Activated T-helper 1 cell treated with anti-CD3 and anti-CD28 coated beads, Interleukin-12 subunit alpha, Interleukin-12 subunit beta, Interleukin-2, Interleukin-4 antibody, amounts not matched to agents 30 ng/mL and 10 ng/mL and 1 ng/mL, durations not matched to agents 14 hours and 24 hours and 36 hours (primary cell): ENCODE measurements at regions not wholly inside any gene's neighbourhood (a gene's known extent, or its start where the extent isn't known, plus 50 kb on each side); places are given as distances from the start of the nearest gene placed in this dataset.
A peak's percentile ranks its signal among the peaks of the same experiment; 100 is the strongest.

Experiments used
- DNase-seq: peaks from one replicate; pipeline ENCODE4 v3.0.0; 2021; ENCODE audit warnings: low spot score
- H3K27ac Mint-ChIP-seq: one replicate; pipeline ENCODE4 v1.8.0; 2021; ENCODE audit warnings: mild to moderate bottlenecking, mixed read lengths
- H3K27me3 Mint-ChIP-seq: one replicate; pipeline ENCODE4 v1.8.0; 2022; ENCODE audit warnings: mild to moderate bottlenecking, moderate library complexity, mixed read lengths; ENCODE audit not compliant: insufficient read depth
- H3K36me3 Mint-ChIP-seq: one replicate; pipeline ENCODE4 v1.8.0; 2021; ENCODE audit warnings: low read depth, mixed read lengths
- H3K4me1 Mint-ChIP-seq: one replicate; pipeline ENCODE4 v1.8.0; 2021; ENCODE audit warnings: low read depth, mixed read lengths
- H3K4me3 Mint-ChIP-seq: one replicate; pipeline ENCODE4 v1.8.0; 2021; ENCODE audit warnings: mild to moderate bottlenecking, moderate library complexity, mixed read lengths
- H3K9me3 Mint-ChIP-seq: one replicate; pipeline ENCODE4 v1.8.0; 2021; ENCODE audit warnings: mixed read lengths
- intact Hi-C: fragments of 100-400 bp; cut with micrococcal nuclease; formaldehyde crosslinking; loops from one replicate; pipeline ENCODE4 v1.15.1; 2024

DNA sequence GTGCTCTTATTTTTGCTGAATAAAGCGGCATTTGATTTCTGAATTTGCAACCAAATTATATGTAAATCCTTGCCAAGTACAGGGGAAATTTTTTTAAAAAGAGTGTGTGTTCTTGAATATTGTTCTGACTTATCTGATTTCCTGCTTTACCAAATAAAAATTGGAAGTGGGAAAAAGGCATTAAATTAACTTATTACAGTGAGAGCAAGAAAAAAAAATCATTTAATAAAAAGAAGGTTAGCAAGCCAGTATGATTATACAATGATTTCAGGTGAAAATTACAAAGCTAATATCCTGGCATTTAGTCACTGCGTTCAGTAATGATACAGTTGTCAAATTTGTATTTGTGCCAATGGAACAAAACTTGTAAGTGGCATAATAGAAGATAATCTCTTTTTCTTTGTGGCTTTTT lies 82.1 kb upstream of the PPARA start:
- no peak for DNase-seq
- intact Hi-C loops = loop anchor here (2.0 kb wide), 1 partner anchor 13 kb away; no protein-coding TSS in a partner anchor

DNA sequence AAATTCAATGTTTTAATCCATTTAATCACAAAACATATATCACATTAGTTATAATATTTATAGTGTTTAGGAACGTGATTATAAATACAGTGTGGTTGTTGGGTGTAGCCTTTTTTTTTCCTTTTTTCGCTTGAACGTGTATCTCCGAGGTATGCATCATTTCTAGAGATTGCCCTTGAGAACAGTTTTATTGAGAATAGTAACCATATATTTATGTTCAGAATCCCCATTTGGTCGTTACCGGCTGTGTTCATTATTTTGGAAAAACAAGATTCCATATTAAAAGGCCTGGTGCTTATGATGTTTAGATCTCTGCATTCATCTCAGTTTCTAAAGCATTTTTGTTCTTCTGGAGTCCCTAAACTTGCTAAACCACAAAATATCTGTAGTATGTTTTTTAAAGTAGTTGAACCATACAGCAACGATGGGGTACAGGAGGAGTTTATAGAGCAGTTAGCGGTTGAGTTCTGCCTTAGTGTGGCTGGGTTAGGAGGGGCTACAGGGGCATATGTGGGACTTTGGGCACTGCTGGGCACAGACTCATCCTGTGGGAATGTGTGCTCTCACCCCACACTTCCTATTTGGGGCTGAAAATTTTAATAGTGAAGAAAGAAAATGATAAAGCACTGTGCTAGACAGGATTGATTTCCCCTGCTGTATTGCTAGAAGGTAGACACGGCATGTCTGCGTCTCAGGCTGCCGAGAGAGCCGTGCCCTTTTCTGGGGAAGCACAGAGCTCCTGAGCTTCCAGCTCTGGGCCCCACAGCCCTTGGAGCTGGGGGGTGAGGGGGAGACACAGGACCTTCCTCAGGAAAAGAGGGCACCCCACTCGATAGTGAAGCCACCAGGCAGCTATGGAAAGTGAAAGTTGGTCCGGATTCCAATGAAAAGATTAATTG lies 81.5 kb upstream of the PPARA start:
- peak overlapping the region; percentile 84 for H3K4me3 Mint-ChIP-seq
- intact Hi-C loops = loop anchor here (1.0 to 2.0 kb wide), 2 partner anchors 11 to 14 kb away; no protein-coding TSS in a partner anchor

More for the DNA sequence above, 82.1 kb upstream of the PPARA start:
- Mint-ChIP-seq H3K9me3 (no peaks in the 10 kb centered on the region), H3K36me3 (peaks cover 3% of the 10 kb centered on the region), H3K27me3 (peaks cover 4% of the 10 kb centered on the region), H3K4me3 (no peak overlapping the region), H3K27ac (no peak overlapping the region), H3K4me1 (peaks cover 20% of the 10 kb centered on the region)

DNA sequence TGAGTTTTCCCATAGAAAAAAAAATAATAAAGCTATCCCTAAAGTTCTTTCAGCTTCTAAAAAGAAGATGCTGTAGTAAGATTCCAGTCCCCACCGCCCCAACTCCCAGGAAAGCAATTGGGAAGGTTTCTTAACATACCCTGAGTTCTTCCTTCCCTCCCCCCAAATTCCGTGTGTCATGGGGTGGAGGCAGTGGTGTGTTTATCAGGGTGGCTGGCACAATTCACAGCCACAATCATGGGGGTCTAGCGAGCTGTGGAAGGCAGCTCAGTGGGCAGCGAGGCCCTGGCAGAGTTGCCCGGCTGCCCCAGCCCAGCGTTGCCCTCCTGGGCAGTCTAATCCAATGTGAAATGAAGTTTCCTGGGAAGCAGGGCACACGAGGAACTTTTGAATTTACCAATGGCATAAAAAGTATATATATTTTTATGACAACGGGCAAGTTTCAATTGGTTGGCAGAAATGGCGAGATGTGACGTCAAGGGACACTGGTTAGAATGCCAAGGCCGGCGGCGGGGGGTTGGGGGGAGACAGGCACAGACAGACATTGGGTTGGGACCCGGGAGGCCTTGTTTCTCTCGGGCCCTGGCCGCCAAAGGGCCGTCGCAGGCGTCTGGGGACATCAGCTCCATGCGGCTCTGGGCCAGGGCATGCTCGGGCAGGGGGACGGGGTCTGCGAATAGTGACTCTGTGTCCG lies 80.7 kb upstream of the PPARA start:
- DNase-seq = no peak
- Mint-ChIP-seq H3K4me3 (peak overlapping the region; percentile 84), H3K36me3 (peaks cover 3% of the 10 kb centered on the region), H3K4me1 (peaks cover 21% of the 10 kb centered on the region), H3K9me3 (no peaks in the 10 kb centered on the region), H3K27ac (peak overlapping the region; percentile 80), H3K27me3 (peaks cover 4% of the 10 kb centered on the region)
- intact Hi-C loops = loop anchor here (1.0 to 5.0 kb wide), 3 partner anchors 11 to 48 kb away; no protein-coding TSS in a partner anchor

More for the DNA sequence above, 81.5 kb upstream of the PPARA start:
- H3K27me3 Mint-ChIP-seq = peaks cover 4% of the 10 kb centered on the region
- no peaks in the 10 kb centered on the region for H3K9me3 Mint-ChIP-seq
- DNase-seq = no peak
- H3K36me3 Mint-ChIP-seq = peaks cover 3% of the 10 kb centered on the region
- H3K4me1 Mint-ChIP-seq = peaks cover 21% of the 10 kb centered on the region
- H3K27ac Mint-ChIP-seq = peak overlapping the region; percentile 80

DNA sequence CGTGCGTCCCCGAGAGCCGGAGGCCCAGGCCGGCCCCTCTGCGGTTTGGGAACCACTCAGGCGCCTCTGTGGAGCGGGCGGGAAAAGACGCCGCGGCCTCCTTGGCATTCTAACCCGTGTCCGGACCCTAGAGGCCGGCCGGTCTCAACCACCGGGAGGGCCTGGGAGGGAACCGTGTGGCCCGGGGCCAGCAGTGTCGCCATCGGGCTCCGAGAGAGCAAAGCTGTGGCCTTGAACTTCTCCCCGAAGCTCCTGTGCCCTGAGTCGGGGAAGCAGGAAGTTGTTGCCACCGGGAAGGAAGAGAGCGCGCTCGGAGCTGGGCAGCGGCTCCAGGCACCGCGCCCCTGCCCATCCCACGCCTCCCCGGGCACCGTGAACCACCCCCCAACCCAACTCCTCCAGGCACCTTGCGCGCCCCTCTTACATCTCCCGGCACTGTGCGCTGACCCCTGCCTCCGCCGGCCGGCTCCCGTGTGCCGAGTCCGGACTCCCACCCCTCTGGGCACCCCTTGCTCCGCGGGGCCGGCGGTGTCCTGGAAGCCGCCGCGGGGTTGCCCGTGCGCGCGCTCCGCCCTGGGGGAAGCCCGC lies 80.0 kb upstream of the PPARA start:
- peak; percentile 22 for DNase-seq
- Mint-ChIP-seq H3K4me1 (peaks cover 26% of the 10 kb centered on the region), H3K27ac (peak overlapping the region; percentile 70), H3K36me3 (peaks cover 3% of the 10 kb centered on the region), H3K9me3 (no peaks in the 10 kb centered on the region), H3K4me3 (peak overlapping the region; percentile 84), H3K27me3 (peaks cover 4% of the 10 kb centered on the region)
- intact Hi-C loops = loop anchor here (5.0 kb wide), 1 partner anchor 47 kb away; no protein-coding TSS in a partner anchor

DNA sequence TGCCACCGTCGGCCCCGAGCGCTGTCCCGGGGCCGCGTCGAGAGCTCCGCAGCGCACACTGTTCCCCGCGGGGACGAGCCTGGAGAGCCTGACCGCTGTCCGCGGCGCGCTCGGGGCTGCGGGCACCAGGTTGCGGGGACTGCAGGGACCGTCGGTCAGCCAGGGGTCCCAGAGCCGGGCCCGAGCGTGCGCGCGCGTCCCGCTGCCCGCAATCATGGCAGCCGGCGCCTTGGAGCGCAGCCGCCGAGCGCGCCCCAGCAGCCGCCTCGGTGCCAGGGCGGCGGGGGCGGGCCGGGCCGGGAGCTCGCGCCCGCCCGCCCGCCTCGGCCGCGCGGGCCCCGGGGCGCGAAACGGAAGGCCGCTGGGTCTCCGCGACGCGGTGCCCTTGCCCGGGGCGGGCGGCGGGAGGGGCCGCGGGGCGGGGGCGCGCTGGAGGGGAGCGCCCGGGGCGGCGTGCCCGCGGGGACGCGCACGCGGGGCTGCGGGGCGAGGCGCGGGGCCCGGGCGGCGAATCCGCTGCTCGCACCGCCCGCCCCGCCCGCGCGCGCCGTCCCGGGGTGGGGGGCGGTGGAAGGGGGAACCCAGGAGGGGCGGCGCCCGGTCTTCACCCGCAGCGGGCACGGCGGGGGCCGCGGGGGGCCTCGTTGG lies 79.4 kb upstream of the PPARA start:
- Mint-ChIP-seq H3K4me1 (peaks cover 27% of the 10 kb centered on the region), H3K4me3 (peak overlapping the region; percentile 84), H3K27me3 (peaks cover 4% of the 10 kb centered on the region), H3K9me3 (no peaks in the 10 kb centered on the region), H3K27ac (no peak overlapping the region), H3K36me3 (peaks cover 3% of the 10 kb centered on the region)
- intact Hi-C loops = loop anchor here (1.0 to 5.0 kb wide), 2 partner anchors 36 to 46 kb away; no protein-coding TSS in a partner anchor
- peak; percentile 50 for DNase-seq

DNA sequence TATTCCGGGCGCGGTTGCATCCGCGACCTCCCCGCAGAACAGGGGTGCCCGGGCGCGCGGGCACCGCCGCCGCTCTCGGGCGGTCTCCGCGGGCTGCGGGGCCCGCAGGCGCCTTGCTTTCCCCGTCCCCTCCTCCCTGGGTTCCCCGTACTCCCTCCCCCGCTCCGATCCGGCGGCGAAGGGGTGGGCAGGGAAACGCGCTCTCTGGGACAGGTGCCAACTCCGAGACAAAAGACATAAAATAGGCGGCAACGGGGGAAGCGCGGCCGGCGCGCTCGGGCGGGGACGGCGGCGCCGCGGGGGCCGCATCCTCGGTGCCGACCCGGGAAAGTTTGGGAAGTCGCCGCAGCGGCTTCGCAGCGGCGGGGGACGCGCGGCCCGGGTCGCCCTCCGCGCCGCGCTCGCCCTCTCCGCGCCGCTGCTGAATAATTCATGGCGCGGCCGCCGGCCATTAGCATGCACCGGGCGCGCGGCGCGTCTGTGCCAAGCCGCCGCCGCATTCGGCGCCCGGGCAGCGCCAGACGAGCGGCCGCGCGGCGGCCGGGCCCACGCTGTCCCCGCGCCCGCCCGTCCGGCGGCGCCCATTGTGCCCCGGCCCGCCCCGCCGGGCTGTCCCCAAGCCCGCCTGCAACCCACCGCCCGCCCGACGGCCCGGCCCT lies 78.7 kb upstream of the PPARA start:
- H3K36me3 Mint-ChIP-seq = peaks cover 5% of the 10 kb centered on the region
- no peaks in the 10 kb centered on the region for H3K9me3 Mint-ChIP-seq
- peak; percentile 22 for DNase-seq
- peaks cover 5% of the 10 kb centered on the region for H3K27me3 Mint-ChIP-seq
- H3K4me1 Mint-ChIP-seq = peaks cover 30% of the 10 kb centered on the region
- peak overlapping the region; percentile 85 for H3K4me3 Mint-ChIP-seq
- intact Hi-C loops = loop anchor here (1.0 to 5.0 kb wide), 3 partner anchors 36 to 58 kb away; no protein-coding TSS in a partner anchor
- H3K27ac Mint-ChIP-seq = peak overlapping the region; percentile 92

DNA sequence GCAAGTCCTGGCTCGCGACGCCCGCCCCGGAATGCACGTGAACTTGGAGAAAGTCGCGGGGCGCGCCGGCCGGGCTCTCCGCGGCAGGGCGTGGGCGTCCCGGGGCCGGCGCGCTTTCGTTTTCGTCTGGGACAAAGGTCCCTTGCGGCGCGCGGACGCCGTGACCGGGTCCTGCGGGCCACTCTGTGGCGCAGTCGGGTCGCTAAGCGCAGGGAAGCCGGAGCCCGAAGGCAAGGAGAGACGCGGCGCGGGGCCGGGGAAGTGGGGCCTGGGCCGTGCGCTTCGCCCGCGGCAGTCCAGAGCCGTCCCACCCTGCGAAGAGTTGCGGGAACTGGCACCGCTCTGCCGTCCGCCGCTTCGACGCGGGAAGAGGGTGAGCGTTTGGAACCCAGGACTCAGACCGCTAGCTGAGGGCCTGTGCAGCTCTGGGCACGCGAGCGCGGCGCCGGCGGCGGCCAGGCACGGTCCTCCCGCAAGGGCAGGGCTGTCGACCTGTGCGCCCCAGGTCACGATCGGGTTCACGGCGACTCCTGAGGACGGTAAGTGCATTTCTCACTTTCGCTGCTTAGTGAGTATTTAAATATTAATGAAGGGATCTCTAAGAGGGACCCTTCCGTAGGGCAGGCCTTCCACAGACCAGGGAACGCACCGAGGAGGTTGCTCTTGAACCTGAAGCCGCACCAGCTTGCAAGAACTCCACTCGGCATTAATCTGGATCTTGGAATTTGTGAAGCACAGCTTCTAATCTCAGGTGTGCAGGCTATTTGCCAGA lies 78.0 kb upstream of the PPARA start:
- Mint-ChIP-seq H3K4me1 (peaks cover 30% of the 10 kb centered on the region), H3K27me3 (peaks cover 5% of the 10 kb centered on the region), H3K9me3 (no peaks in the 10 kb centered on the region), H3K36me3 (peaks cover 5% of the 10 kb centered on the region), H3K4me3 (peak overlapping the region; percentile 82), H3K27ac (no peak overlapping the region)
- intact Hi-C loops = loop anchor here (1.0 to 5.0 kb wide), 2 partner anchors 45 to 59 kb away; no protein-coding TSS in a partner anchor
- peak; percentile 45 for DNase-seq

DNA sequence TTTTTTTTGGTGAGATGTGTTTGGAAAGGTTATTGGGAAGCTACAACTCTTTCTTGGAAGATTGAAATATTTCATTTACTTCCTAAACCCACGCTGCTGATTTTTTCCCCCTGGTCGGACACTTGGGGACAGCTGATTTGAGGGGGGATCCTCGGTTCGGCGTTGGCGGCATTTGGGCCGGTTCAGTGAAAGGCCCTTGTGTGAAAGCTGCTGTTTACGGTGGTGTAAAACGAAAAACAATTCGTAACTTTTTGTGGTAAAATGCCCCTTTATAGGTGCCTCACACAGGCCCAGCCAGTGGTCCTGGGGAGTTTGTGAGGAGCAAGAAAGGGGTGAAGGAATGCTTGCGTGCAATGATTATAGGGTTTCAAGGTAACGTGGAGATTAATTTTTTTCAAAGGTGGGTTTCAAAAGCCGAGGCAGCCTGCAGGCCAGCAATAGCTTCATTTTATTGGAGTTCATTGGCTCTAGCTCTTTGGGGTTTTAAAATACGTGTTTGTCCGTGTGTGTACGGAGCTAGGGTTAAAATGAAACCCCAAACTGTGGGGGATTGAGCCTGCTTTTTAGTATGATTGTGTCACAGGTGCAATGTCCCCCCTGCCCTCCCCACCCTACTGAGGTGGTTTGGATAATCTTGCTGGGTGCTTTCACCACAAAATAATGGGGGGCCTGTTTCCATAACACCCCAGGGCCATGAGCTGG lies 77.2 kb upstream of the PPARA start:
- H3K27me3 Mint-ChIP-seq = peaks cover 5% of the 10 kb centered on the region
- no peaks in the 10 kb centered on the region for H3K9me3 Mint-ChIP-seq
- intact Hi-C loops = loop anchor here (1.0 to 5.0 kb wide), 2 partner anchors 44 to 60 kb away; no protein-coding TSS in a partner anchor
- peak overlapping the region; percentile 55 for H3K27ac Mint-ChIP-seq
- H3K36me3 Mint-ChIP-seq = peaks cover 5% of the 10 kb centered on the region
- no peak for DNase-seq
- peaks cover 30% of the 10 kb centered on the region for H3K4me1 Mint-ChIP-seq
- H3K4me3 Mint-ChIP-seq = peak overlapping the region; percentile 82

DNA sequence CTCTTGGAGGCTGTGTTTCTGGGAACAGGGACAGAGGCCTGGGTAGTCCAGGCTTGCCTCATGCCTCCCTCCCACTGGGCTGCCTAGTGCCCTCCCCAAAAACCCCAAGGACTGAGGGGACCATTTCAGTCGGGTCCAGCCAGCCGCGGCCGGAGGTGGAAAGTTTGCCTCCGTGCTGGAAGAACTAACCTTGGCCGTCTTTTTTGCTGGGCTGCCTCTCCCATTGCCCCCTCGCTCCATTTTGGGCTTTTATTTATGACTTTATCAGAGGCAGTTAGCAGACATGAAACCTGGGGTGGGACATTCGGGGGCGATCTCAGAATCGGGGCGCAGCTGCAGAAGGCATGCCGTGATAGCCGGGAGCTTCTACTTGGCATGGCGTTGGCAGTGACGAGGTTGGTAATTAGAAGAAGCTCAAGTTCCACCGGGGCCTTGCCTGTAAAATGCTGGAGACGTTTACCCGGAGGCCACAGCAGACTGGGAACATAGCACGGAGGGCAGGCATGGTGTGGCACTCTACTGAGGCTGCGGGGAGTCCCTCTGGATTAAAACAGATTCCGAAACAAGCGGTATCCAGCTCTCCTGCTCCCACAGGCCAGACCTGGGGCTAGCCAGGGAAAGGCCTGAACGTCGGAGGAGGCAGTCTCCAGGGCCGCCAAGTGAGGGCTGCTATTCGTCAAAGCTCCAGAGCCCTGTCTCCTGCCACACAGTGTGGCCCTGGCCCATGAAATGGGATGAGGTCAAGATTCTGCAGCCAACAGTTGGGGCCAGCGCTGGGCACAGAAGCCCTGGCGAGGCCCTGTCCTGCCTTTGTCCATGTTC lies 76.4 kb upstream of the PPARA start:
- H3K9me3 Mint-ChIP-seq = no peaks in the 10 kb centered on the region
- H3K4me3 Mint-ChIP-seq = peak overlapping the region; percentile 67
- peaks cover 2% of the 10 kb centered on the region for H3K27me3 Mint-ChIP-seq
- peaks cover 27% of the 10 kb centered on the region for H3K4me1 Mint-ChIP-seq
- H3K36me3 Mint-ChIP-seq = peaks cover 5% of the 10 kb centered on the region
- intact Hi-C loops = loop anchor here (5.0 kb wide), 1 partner anchor 43 kb away; no protein-coding TSS in a partner anchor
- peak overlapping the region; percentile 18 for H3K27ac Mint-ChIP-seq
- DNase-seq = no peak
